ENCODE measurements at regions not wholly inside any gene's neighbourhood (a gene's known extent, or its start where the extent isn't known, plus 50 kb on each side); places are given as distances from the start of the nearest gene placed in this dataset.

DNA sequence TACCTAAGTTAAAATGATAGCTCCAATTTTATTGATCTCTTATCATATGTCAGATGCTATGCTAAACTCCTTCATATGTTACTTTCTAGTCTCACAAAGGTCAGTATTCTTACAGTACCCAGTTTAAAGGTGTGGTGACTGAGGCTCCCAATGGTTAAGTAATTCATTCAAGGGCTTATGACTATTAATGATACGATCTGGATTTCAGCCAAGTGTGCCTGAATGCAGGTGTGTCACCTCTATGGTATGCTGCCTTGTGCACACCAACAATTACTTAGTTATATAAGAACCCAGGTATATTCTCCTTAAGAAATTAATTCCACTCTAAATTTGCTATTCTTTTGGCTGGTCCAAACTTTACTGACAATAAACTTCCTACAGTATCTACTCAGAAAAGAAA is 84.6 kb upstream of the TRPC4 start:
- no peaks in the 10 kb centered on the region for H3K36me3 Mint-ChIP-seq
- Histone ChIP-seq H3K4me1 (ENCODE audit: control insufficient read depth, insufficient read depth, low read length) (no peaks in the 10 kb centered on the region), H3K27me3 (ENCODE audit: control insufficient read depth, insufficient read depth, low read length) (no peaks in the 10 kb centered on the region), H3K27ac (ENCODE audit: low read length) (no peak overlapping the region), H3K4me3 (ENCODE audit: low read length) (no peak overlapping the region), H3K36me3 (ENCODE audit: control insufficient read depth, insufficient read depth, low read length) (no peaks in the 10 kb centered on the region), H3K9me3 (ENCODE audit: control insufficient read depth, insufficient read depth, low read length) (no peaks in the 10 kb centered on the region)
- no peak for ATAC-seq
- H3K4me3 Mint-ChIP-seq, result no peak overlapping the region
- H3K4me1 Mint-ChIP-seq, result no peaks in the 10 kb centered on the region
- intact Hi-C loops (cut with micrococcal nuclease), result no loop called here
- H3K9me3 Mint-ChIP-seq, result peaks cover 0 to 5% of the 10 kb centered on the region in 2 donors
- no peak for DNase-seq
- no peak overlapping the region for H3K27ac Mint-ChIP-seq
- TF ChIP-seq, protein P1, sequence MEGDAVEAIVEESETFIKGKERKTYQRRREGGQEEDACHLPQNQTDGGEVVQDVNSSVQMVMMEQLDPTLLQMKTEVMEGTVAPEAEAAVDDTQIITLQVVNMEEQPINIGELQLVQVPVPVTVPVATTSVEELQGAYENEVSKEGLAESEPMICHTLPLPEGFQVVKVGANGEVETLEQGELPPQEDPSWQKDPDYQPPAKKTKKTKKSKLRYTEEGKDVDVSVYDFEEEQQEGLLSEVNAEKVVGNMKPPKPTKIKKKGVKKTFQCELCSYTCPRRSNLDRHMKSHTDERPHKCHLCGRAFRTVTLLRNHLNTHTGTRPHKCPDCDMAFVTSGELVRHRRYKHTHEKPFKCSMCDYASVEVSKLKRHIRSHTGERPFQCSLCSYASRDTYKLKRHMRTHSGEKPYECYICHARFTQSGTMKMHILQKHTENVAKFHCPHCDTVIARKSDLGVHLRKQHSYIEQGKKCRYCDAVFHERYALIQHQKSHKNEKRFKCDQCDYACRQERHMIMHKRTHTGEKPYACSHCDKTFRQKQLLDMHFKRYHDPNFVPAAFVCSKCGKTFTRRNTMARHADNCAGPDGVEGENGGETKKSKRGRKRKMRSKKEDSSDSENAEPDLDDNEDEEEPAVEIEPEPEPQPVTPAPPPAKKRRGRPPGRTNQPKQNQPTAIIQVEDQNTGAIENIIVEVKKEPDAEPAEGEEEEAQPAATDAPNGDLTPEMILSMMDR (IDR thresholded peaks at IDR 0.05), result no peak
- H3K27me3 Mint-ChIP-seq (ENCODE audit: low read depth in 2 of 2), result no peaks in the 10 kb centered on the region
- 89% methylated on average over 1 of the region's 1 CpG for WGBS (ENCODE audit: insufficient coverage)

DNA sequence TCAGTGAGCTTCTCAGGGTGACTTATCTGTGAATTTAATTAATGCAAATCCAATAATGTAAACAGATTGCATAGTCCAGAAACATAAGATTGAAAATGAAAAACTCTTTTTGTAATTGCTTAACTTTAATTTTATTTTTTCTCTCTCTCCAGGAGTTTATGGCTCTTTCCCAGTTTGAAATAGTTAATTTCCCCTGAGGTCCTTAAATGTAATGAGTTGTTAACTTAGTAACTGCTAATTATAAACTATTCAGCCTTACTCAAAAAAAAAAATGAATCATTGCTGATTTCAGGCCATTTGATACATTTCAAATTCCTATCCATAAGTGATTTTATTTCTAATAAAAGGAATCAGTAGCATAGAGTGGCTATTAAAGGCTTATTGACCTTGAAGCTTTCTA is 84.1 kb upstream of the TRPC4 start:
- Mint-ChIP-seq H3K27me3 (ENCODE audit: low read depth in 2 of 2) (no peaks in the 10 kb centered on the region), H3K4me1 (no peaks in the 10 kb centered on the region), H3K27ac (no peak overlapping the region), H3K36me3 (no peaks in the 10 kb centered on the region), H3K4me3 (no peak overlapping the region), H3K9me3 (peaks cover 0 to 5% of the 10 kb centered on the region in 2 donors)
- intact Hi-C loops (cut with micrococcal nuclease), result no loop called here
- Histone ChIP-seq H3K36me3 (ENCODE audit: control insufficient read depth, insufficient read depth, low read length) (no peaks in the 10 kb centered on the region), H3K4me1 (ENCODE audit: control insufficient read depth, insufficient read depth, low read length) (no peaks in the 10 kb centered on the region), H3K4me3 (ENCODE audit: low read length) (no peak overlapping the region), H3K27me3 (ENCODE audit: control insufficient read depth, insufficient read depth, low read length) (no peaks in the 10 kb centered on the region), H3K27ac (ENCODE audit: low read length) (no peak overlapping the region), H3K9me3 (ENCODE audit: control insufficient read depth, insufficient read depth, low read length) (no peaks in the 10 kb centered on the region)
- DNase-seq, result no peak
- TF ChIP-seq, protein P1 (IDR thresholded peaks at IDR 0.05), result no peak
- no peak for ATAC-seq

DNA sequence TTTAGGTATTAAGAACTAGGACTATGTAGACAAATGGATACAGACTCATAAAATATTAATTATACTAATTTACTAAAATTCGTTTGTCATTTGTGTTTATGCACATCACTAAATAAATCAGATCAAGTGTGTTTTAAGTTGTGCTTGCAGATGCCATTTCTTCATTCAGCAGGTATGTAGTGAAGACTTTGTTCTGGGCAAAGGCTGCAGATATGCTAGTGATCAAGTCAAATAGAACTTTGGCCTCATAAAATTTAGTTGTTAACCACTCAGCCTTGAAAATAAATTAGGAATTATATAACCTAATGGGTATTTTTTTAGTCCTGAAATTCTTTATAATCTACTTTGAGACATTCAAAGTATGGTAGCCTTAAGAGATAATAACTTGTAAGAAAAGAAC is 80.4 kb upstream of the TRPC4 start:
- no peak overlapping the region for H3K27ac Mint-ChIP-seq
- H3K36me3 ChIP-seq (ENCODE audit: control insufficient read depth, insufficient read depth, low read length), result no peaks in the 10 kb centered on the region
- peaks cover 5 to 11% of the 10 kb centered on the region in 2 donors for H3K9me3 Mint-ChIP-seq
- no peaks in the 10 kb centered on the region for H3K36me3 Mint-ChIP-seq
- no peak for DNase-seq
- no peak for ATAC-seq
- no peaks in the 10 kb centered on the region for H3K9me3 ChIP-seq (ENCODE audit: control insufficient read depth, insufficient read depth, low read length)
- no CpG with 5 or more reads among the region's 1 CpG for WGBS (ENCODE audit: insufficient coverage)
- no peak overlapping the region for H3K4me3 ChIP-seq (ENCODE audit: low read length)
- H3K27me3 Mint-ChIP-seq (ENCODE audit: low read depth in 2 of 2), result no peaks in the 10 kb centered on the region
- no peaks in the 10 kb centered on the region for H3K4me1 ChIP-seq (ENCODE audit: control insufficient read depth, insufficient read depth, low read length)
- intact Hi-C loops (cut with micrococcal nuclease), result no loop called here
- H3K4me1 Mint-ChIP-seq, result no peaks in the 10 kb centered on the region
- no peak overlapping the region for H3K4me3 Mint-ChIP-seq
- H3K27me3 ChIP-seq (ENCODE audit: control insufficient read depth, insufficient read depth, low read length), result no peaks in the 10 kb centered on the region
- TF ChIP-seq, protein P1 (IDR thresholded peaks at IDR 0.05), result no peak
- no peak overlapping the region for H3K27ac ChIP-seq (ENCODE audit: low read length)

DNA sequence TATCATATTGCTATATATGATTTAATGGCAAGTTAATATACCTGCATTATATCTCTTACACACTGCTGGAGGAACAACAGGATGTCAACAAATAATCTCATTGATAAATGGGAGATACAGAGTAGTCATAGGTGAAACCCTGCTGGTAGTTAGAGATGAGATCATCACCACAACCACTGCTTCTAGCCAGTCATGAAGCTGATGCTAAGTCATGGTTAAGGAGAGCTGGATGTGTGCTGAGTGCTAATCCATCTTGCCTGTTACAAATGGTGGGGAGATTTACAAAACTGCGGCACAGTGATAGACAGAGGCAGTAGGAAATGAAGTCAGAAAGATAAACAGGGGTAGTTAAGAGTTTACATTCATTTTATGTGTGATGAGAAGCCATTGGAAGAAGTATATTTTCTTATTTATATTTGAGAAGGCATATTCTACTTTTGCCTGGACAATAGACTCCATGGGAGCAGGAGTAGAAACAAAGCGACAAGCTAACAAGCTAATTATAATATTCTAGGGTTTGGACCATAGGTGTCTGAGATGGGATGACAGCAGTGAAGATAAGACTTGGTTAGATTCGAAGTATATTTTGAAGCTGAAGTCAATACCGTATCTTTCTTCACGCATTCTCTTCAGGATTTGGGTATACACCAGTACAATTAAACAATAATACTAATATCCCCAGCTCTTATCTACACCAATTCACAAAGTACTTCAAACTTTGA is 78.0 kb upstream of the TRPC4 start:
- no peaks in the 10 kb centered on the region for H3K9me3 ChIP-seq (ENCODE audit: control insufficient read depth, insufficient read depth, low read length)
- no peaks in the 10 kb centered on the region for H3K27me3 ChIP-seq (ENCODE audit: control insufficient read depth, insufficient read depth, low read length)
- no peaks in the 10 kb centered on the region for H3K4me1 ChIP-seq (ENCODE audit: control insufficient read depth, insufficient read depth, low read length)
- Mint-ChIP-seq H3K9me3 (peaks cover 7 to 14% of the 10 kb centered on the region in 2 donors), H3K27me3 (ENCODE audit: low read depth in 2 of 2) (no peaks in the 10 kb centered on the region), H3K4me3 (no peak overlapping the region), H3K4me1 (no peaks in the 10 kb centered on the region), H3K36me3 (no peaks in the 10 kb centered on the region), H3K27ac (no peak overlapping the region)
- intact Hi-C loops (cut with micrococcal nuclease), result no loop called here
- no peaks in the 10 kb centered on the region for H3K36me3 ChIP-seq (ENCODE audit: control insufficient read depth, insufficient read depth, low read length)
- 89% methylated on average over 4 of the region's 5 CpGs for WGBS (ENCODE audit: insufficient coverage)
- no peak overlapping the region for H3K27ac ChIP-seq (ENCODE audit: low read length)
- no peak overlapping the region for H3K4me3 ChIP-seq (ENCODE audit: low read length)
- DNase-seq, result no peak
- TF ChIP-seq, protein P1 (IDR thresholded peaks at IDR 0.05), result no peak
- no peak for ATAC-seq
